ENCODE measurements at regions not wholly inside any gene's neighbourhood (a gene's known extent, or its start where the extent isn't known, plus 50 kb on each side); places are given as distances from the start of the nearest gene placed in this dataset.

DNA sequence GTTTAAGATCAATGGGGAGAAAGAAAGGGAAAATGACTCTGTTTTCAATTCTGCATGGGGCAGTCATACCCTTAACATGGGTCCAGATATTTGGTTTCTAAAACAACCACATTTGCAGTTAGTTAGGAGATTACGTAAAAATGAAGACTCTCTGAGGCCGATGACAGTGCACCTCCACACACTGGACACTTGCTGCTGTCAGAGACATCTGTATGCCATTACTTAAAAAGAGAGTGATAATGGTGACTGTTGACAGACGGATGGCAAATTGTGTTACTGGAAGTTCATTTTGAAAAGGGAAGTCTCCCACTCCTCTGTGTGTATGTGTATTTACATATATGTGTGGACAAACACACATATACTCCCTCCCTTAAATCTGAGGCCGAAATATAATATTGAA, 304.5 kb upstream of the SEMA6D start:
- TF ChIP-seq CTCF (IDR thresholded peaks at IDR 0.05): no peak
- no peak overlapping the region for H3K4me3 ChIP-seq
- ATAC-seq (no peak), DNase-seq (no peak)
- H3K27ac ChIP-seq: no peak overlapping the region
- H3K27me3 ChIP-seq (ENCODE audit: low read depth): no peaks in the 10 kb centered on the region
- H3K36me3 ChIP-seq: no peaks in the 10 kb centered on the region
- no peaks in the 10 kb centered on the region for H3K9me3 ChIP-seq
- no peaks in the 10 kb centered on the region for H3K4me1 ChIP-seq
- intact Hi-C loops (cut with DNase I): no loop called here

GRCh38 chr15:47414207-47414606, 303.1 kb upstream of the SEMA6D start:
- Histone ChIP-seq H3K4me1 (no peaks in the 10 kb centered on the region), H3K27ac (no peak overlapping the region), H3K9me3 (no peaks in the 10 kb centered on the region), H3K36me3 (no peaks in the 10 kb centered on the region), H3K27me3 (ENCODE audit: low read depth) (no peaks in the 10 kb centered on the region), H3K4me3 (no peak overlapping the region)
- no peak for TF ChIP-seq CTCF (IDR thresholded peaks at IDR 0.05)
- no peak for ATAC-seq
- intact Hi-C loops (cut with DNase I): no loop called here
- DNase-seq: no peak

DNA sequence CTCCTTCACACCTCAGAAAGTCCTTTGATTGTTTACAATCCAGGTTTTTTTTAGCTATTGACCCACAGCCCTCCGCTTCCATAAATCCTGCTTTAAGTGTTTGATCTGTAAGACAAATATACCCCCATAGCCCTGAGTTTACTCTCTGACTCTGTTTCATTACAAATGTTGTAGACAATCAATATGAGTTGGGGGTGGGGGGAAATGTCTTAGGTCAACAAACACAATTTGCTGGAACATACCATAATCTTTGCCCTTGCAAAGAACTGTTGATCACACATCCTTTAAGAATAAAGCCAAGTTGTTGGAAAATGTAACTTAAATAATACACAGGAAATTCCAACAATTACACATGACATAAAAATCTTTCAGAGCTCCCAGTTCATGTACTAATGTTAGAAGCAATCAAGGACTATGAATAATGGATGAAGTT, 301.8 kb upstream of the SEMA6D start:
- DNase-seq (no peak), ATAC-seq (no peak)
- Histone ChIP-seq H3K9me3 (no peaks in the 10 kb centered on the region), H3K4me3 (no peak overlapping the region), H3K36me3 (no peaks in the 10 kb centered on the region), H3K27ac (no peak overlapping the region), H3K4me1 (no peaks in the 10 kb centered on the region), H3K27me3 (ENCODE audit: low read depth) (no peaks in the 10 kb centered on the region)
- no peak for TF ChIP-seq CTCF (IDR thresholded peaks at IDR 0.05)
- intact Hi-C loops (cut with DNase I): no loop called here

GRCh38 chr15:47422881-47423665, 294.2 kb upstream of the SEMA6D start:
- DNase-seq: no peak
- no peak for TF ChIP-seq CTCF (IDR thresholded peaks at IDR 0.05)
- ATAC-seq: no peak
- intact Hi-C loops (cut with DNase I): no loop called here
- H3K27me3 ChIP-seq (ENCODE audit: low read depth): no peaks in the 10 kb centered on the region
- H3K36me3 ChIP-seq: no peaks in the 10 kb centered on the region
- no peak overlapping the region for H3K4me3 ChIP-seq
- H3K4me1 ChIP-seq: no peaks in the 10 kb centered on the region
- no peaks in the 10 kb centered on the region for H3K9me3 ChIP-seq
- no peak overlapping the region for H3K27ac ChIP-seq

- no peaks in the 10 kb centered on the region for H3K36me3 ChIP-seq
Observed at GRCh38 chr15:47427463-47427862, 289.8 kb upstream of the SEMA6D start.

More at GRCh38 chr15:47427463-47427862, 289.8 kb upstream of the SEMA6D start:
- no peaks in the 10 kb centered on the region for H3K27me3 ChIP-seq (ENCODE audit: low read depth)
- H3K4me3 ChIP-seq: no peak overlapping the region
- no peak for ATAC-seq
- no peak for DNase-seq
- no peaks in the 10 kb centered on the region for H3K4me1 ChIP-seq
- TF ChIP-seq CTCF (IDR thresholded peaks at IDR 0.05): no peak
- H3K27ac ChIP-seq: no peak overlapping the region
- no peaks in the 10 kb centered on the region for H3K9me3 ChIP-seq
- intact Hi-C loops (cut with DNase I): no loop called here

Data from lower lobe of right lung (tissue), 2 donors.